ENCODE measurements at regions not wholly inside any gene's neighbourhood (a gene's known extent, or its start where the extent isn't known, plus 50 kb on each side); places are given as distances from the start of the nearest gene placed in this dataset.

GRCh38 chr6:33960345-33961313, 156.8 kb upstream of the MLN start:
- Histone ChIP-seq H3K4me1 (ENCODE audit: control insufficient read depth in 3 of 3, insufficient read depth in 2 of 3, low read depth in 1 of 3, low read length in 2 of 3) (no peaks in the 10 kb centered on the region), H3K27ac (ENCODE audit: low read depth in 1 of 3, low read length in 2 of 3) (no peak overlapping the region), H3K36me3 (ENCODE audit: control insufficient read depth in 3 of 3, insufficient read depth in 2 of 3, low read depth in 1 of 3, low read length in 3 of 3) (no peaks in the 10 kb centered on the region), H3K27me3 (ENCODE audit: control insufficient read depth in 3 of 3, insufficient read depth in 3 of 3, low read length in 3 of 3) (no peaks in the 10 kb centered on the region), H3K9me3 (ENCODE audit: control insufficient read depth in 2 of 2, insufficient read depth in 1 of 2, low read depth in 1 of 2, low read length in 1 of 2) (peaks cover 0 to 5% of the 10 kb centered on the region in 2 donors), H3K4me3 (ENCODE audit: low read depth in 1 of 3, low read length in 3 of 3) (no peak overlapping the region)
- no peak for FAIRE-seq
- 84 to 86% (median 86%) methylated on average over 22 of the region's 22 CpGs for WGBS, 3 donors
- no peak for DNase-seq

GRCh38 chr6:33959661-33960344, 156.0 kb upstream of the MLN start:
- 86 to 89% (median 86%) methylated on average over 8 of the region's 8 CpGs for WGBS, 3 donors
- Histone ChIP-seq H3K27me3 (ENCODE audit: control insufficient read depth in 3 of 3, insufficient read depth in 3 of 3, low read length in 3 of 3) (no peaks in the 10 kb centered on the region), H3K27ac (ENCODE audit: low read depth in 1 of 3, low read length in 2 of 3) (no peak overlapping the region), H3K36me3 (ENCODE audit: control insufficient read depth in 3 of 3, insufficient read depth in 2 of 3, low read depth in 1 of 3, low read length in 3 of 3) (no peaks in the 10 kb centered on the region), H3K9me3 (ENCODE audit: control insufficient read depth in 2 of 2, insufficient read depth in 1 of 2, low read depth in 1 of 2, low read length in 1 of 2) (peaks cover 0 to 5% of the 10 kb centered on the region in 2 donors), H3K4me3 (ENCODE audit: low read depth in 1 of 3, low read length in 3 of 3) (no peak overlapping the region), H3K4me1 (ENCODE audit: control insufficient read depth in 3 of 3, insufficient read depth in 2 of 3, low read depth in 1 of 3, low read length in 2 of 3) (no peaks in the 10 kb centered on the region)
- no peak for DNase-seq
- FAIRE-seq, result no peak

- no peaks in the 10 kb centered on the region for H3K4me1 ChIP-seq (ENCODE audit: control insufficient read depth in 3 of 3, insufficient read depth in 2 of 3, low read depth in 1 of 3, low read length in 2 of 3)
- 54 to 76% (median 62%) methylated on average over 2 of the region's 2 CpGs for WGBS, 3 donors
- H3K36me3 ChIP-seq (ENCODE audit: control insufficient read depth in 3 of 3, insufficient read depth in 2 of 3, low read depth in 1 of 3, low read length in 3 of 3), result no peaks in the 10 kb centered on the region
- no peaks in the 10 kb centered on the region for H3K27me3 ChIP-seq (ENCODE audit: control insufficient read depth in 3 of 3, insufficient read depth in 3 of 3, low read length in 3 of 3)
- no peak overlapping the region for H3K27ac ChIP-seq (ENCODE audit: low read depth in 1 of 3, low read length in 2 of 3)
- H3K9me3 ChIP-seq (ENCODE audit: control insufficient read depth in 2 of 2, insufficient read depth in 1 of 2, low read depth in 1 of 2, low read length in 1 of 2), result peaks cover 0 to 2% of the 10 kb centered on the region in 2 donors
- DNase-seq (no peak), FAIRE-seq (no peak)
- H3K4me3 ChIP-seq (ENCODE audit: low read depth in 1 of 3, low read length in 3 of 3), result no peak overlapping the region
These were observed 155.5 kb upstream of the MLN start for GRCh38 chr6:33959329-33959651.

- FAIRE-seq (no peak), DNase-seq (no peak)
- H3K27ac ChIP-seq (ENCODE audit: low read depth in 1 of 3, low read length in 2 of 3), result no peak overlapping the region
- H3K4me1 ChIP-seq (ENCODE audit: control insufficient read depth in 3 of 3, insufficient read depth in 2 of 3, low read depth in 1 of 3, low read length in 2 of 3), result no peaks in the 10 kb centered on the region
- H3K9me3 ChIP-seq (ENCODE audit: control insufficient read depth in 2 of 2, insufficient read depth in 1 of 2, low read depth in 1 of 2, low read length in 1 of 2), result no peaks in the 10 kb centered on the region
- H3K4me3 ChIP-seq (ENCODE audit: low read depth in 1 of 3, low read length in 3 of 3), result no peak overlapping the region
- no peaks in the 10 kb centered on the region for H3K36me3 ChIP-seq (ENCODE audit: control insufficient read depth in 3 of 3, insufficient read depth in 2 of 3, low read depth in 1 of 3, low read length in 3 of 3)
- no peaks in the 10 kb centered on the region for H3K27me3 ChIP-seq (ENCODE audit: control insufficient read depth in 3 of 3, insufficient read depth in 3 of 3, low read length in 3 of 3)
- whole genome bisulfite sequencing, 3 donors, result 47 to 62% (median 61%) methylated on average over 13 to 14 of the region's 14 CpGs
These were observed 154.9 kb upstream of the MLN start for GRCh38 chr6:33958526-33959328.

GRCh38 chr6:33957892-33958525, 154.2 kb upstream of the MLN start:
- FAIRE-seq, result no peak
- no peak for DNase-seq
- Histone ChIP-seq H3K9me3 (ENCODE audit: control insufficient read depth in 2 of 2, insufficient read depth in 1 of 2, low read depth in 1 of 2, low read length in 1 of 2) (no peaks in the 10 kb centered on the region), H3K27me3 (ENCODE audit: control insufficient read depth in 3 of 3, insufficient read depth in 3 of 3, low read length in 3 of 3) (no peaks in the 10 kb centered on the region), H3K27ac (ENCODE audit: low read depth in 1 of 3, low read length in 2 of 3) (no peak overlapping the region), H3K4me3 (ENCODE audit: low read depth in 1 of 3, low read length in 3 of 3) (no peak overlapping the region), H3K36me3 (ENCODE audit: control insufficient read depth in 3 of 3, insufficient read depth in 2 of 3, low read depth in 1 of 3, low read length in 3 of 3) (no peaks in the 10 kb centered on the region), H3K4me1 (ENCODE audit: control insufficient read depth in 3 of 3, insufficient read depth in 2 of 3, low read depth in 1 of 3, low read length in 2 of 3) (no peaks in the 10 kb centered on the region)
- 66 to 83% (median 76%) methylated on average over 12 of the region's 12 CpGs for WGBS, 3 donors

- H3K9me3 ChIP-seq (ENCODE audit: control insufficient read depth in 2 of 2, insufficient read depth in 1 of 2, low read depth in 1 of 2, low read length in 1 of 2), result no peaks in the 10 kb centered on the region
- H3K36me3 ChIP-seq (ENCODE audit: control insufficient read depth in 3 of 3, insufficient read depth in 2 of 3, low read depth in 1 of 3, low read length in 3 of 3), result no peaks in the 10 kb centered on the region
- no peaks in the 10 kb centered on the region for H3K27me3 ChIP-seq (ENCODE audit: control insufficient read depth in 3 of 3, insufficient read depth in 3 of 3, low read length in 3 of 3)
- no peak for DNase-seq
- no peaks in the 10 kb centered on the region for H3K4me1 ChIP-seq (ENCODE audit: control insufficient read depth in 3 of 3, insufficient read depth in 2 of 3, low read depth in 1 of 3, low read length in 2 of 3)
- no peak overlapping the region for H3K4me3 ChIP-seq (ENCODE audit: low read depth in 1 of 3, low read length in 3 of 3)
- no peak for FAIRE-seq
- WGBS, 3 donors, result 85 to 94% (median 90%) methylated on average over 12 of the region's 12 CpGs
- H3K27ac ChIP-seq (ENCODE audit: low read depth in 1 of 3, low read length in 2 of 3), result no peak overlapping the region
These were observed 153.5 kb upstream of the MLN start for GRCh38 chr6:33957131-33957891.

GRCh38 chr6:33956206-33956605, 152.4 kb upstream of the MLN start:
- WGBS, 3 donors, result 89 to 94% (median 90%) methylated on average over 13 of the region's 13 CpGs
- H3K36me3 ChIP-seq (ENCODE audit: control insufficient read depth in 3 of 3, insufficient read depth in 2 of 3, low read depth in 1 of 3, low read length in 3 of 3), result no peaks in the 10 kb centered on the region
- no peaks in the 10 kb centered on the region for H3K9me3 ChIP-seq (ENCODE audit: control insufficient read depth in 2 of 2, insufficient read depth in 1 of 2, low read depth in 1 of 2, low read length in 1 of 2)
- peaks cover 0 to 4% (median 0%) of the 10 kb centered on the region in 3 donors for H3K4me1 ChIP-seq (ENCODE audit: control insufficient read depth in 3 of 3, insufficient read depth in 2 of 3, low read depth in 1 of 3, low read length in 2 of 3)
- no peak for DNase-seq
- no peak overlapping the region for H3K27ac ChIP-seq (ENCODE audit: low read depth in 1 of 3, low read length in 2 of 3)
- H3K4me3 ChIP-seq (ENCODE audit: low read depth in 1 of 3, low read length in 3 of 3), result no peak overlapping the region
- no peaks in the 10 kb centered on the region for H3K27me3 ChIP-seq (ENCODE audit: control insufficient read depth in 3 of 3, insufficient read depth in 3 of 3, low read length in 3 of 3)
- no peak for FAIRE-seq
